ENCODE measurements at regions not wholly inside any gene's neighbourhood (a gene's known extent, or its start where the extent isn't known, plus 50 kb on each side); places are given as distances from the start of the nearest gene placed in this dataset.

DNA sequence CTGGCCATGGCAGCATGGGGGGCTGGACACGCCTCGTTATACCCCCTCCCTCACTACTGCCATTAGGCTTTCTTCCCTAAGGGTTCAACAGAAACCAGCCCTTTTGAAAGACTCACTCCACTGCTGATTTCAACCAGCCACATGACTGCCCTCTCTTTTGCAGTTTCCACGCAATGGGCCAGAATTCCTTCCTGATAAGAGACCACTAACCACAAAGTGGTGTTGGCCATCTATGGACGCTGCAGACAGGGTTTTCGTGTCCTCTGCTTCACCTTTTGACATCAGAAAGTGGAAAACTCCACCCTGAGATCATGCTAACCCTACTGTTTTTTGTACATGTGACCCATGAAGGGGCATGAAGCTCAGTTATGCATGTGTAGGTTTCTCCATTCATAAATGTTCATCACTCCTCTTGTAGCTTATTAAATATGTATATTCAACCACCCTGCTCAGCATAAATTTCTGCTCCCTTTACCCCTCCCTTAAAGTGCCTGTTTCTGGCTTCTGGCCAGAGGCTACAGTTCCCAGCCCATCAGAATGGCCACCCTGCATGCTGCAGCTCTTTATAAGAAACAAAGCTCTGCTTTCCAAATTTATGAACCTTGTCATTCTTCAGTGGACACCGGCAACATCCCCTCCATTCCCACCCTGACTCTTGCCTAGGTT lies 105.6 kb upstream of the KCNK12 start:
- DNase-seq (ENCODE audit: low read depth in 1 of 2, low spot score in 2 of 2): no peak
- no peaks in the 10 kb centered on the region; the same call in 1 of the 2 replicates for H3K9me3 ChIP-seq (replicated peaks)
- H3K27ac ChIP-seq: no peak overlapping the region
- no peaks in the 10 kb centered on the region for H3K27me3 ChIP-seq (replicated peaks)
- no peaks in the 10 kb centered on the region for H3K36me3 ChIP-seq
- no peaks in the 10 kb centered on the region for H3K4me1 ChIP-seq (replicated peaks)
- H3K4me3 ChIP-seq: no peak overlapping the region

DNA sequence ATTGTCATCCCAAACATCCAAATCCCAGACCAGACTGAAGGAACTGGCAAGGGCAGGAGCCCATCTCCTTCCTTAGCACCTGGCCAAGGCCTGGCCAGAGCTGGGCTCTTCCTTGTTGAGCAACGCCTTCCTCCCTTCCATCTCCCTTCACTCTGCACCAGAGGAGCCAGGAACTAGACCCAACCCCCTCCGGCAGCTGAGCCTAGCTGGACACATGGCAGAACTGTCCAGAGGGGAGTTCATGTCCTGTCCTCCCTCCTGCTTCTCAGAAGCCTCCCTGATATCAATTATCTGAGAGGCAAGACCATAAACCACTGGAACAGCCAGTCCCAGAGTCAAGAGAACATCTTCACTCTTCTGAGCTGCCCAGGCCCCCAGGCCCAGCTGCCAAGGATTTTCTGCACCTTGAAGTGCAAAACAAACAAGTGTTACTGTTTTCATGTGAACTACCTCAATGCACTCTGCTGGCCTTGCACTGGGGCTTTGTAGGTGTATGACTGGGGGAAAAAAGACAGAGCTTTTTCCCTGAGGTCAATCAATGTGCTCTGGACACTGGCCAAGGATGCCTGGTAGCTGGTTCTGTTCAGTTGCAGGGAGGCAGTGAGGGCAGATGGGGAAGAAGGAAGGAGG lies 104.5 kb upstream of the KCNK12 start:
- Histone ChIP-seq H3K4me3 (no peak overlapping the region), H3K4me1 (replicated peaks) (no peaks in the 10 kb centered on the region), H3K36me3 (no peaks in the 10 kb centered on the region), H3K27ac (no peak overlapping the region), H3K9me3 (replicated peaks) (no peaks in the 10 kb centered on the region; the same call in 1 of the 2 replicates), H3K27me3 (replicated peaks) (no peaks in the 10 kb centered on the region)
- no peak for DNase-seq (ENCODE audit: low read depth in 1 of 2, low spot score in 2 of 2)

DNA sequence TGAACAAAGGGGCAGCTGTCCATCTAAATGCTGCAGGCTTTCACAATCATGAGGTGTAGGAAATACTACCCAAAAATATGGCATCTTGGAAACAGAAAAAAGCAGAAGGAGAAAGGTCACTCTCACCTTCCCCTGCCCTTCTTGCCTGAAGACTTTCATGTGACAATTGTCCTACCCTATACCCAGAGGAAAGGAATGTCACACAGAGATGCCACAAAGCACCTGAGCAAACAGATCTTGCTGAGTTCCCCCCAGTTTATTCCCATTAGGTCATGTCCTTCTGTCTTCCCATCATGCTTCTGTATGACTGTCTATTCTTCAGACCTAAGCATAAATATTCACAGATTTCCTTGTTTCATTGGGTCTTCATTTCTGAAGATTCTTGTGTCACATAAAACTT lies 95.5 kb upstream of the KCNK12 start:
- Histone ChIP-seq H3K9me3 (replicated peaks) (no peaks in the 10 kb centered on the region), H3K27ac (no peak overlapping the region), H3K4me3 (no peak overlapping the region), H3K27me3 (replicated peaks) (0 out of 2 replicates have a peak, but pooled peaks cover 3% of the 10 kb centered on the region), H3K36me3 (no peaks in the 10 kb centered on the region), H3K4me1 (replicated peaks) (no peaks in the 10 kb centered on the region)
- DNase-seq (ENCODE audit: low read depth in 1 of 2, low spot score in 2 of 2): no peak

DNA sequence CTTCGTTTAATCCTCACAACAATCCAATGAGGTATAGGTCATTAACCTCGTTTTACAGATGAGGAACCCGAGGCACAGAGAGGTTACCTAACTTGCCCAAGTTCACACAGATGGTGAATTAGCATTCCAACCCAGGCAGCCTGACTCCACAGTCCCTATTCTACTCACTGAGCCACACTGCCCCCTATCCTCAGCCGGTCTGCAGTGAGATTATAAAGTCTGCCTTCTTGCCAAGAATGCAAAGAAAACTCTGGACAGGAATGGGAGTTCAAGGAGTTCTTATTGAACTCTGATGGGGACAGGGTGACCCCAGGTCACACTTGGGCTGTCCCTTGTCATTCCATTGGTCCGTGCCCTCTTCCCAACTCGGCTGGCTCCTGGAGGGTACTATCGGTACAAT lies 94.0 kb upstream of the KCNK12 start:
- no peak overlapping the region for H3K4me3 ChIP-seq
- H3K27ac ChIP-seq: no peak overlapping the region
- no peaks in the 10 kb centered on the region for H3K9me3 ChIP-seq (replicated peaks)
- no peak for DNase-seq (ENCODE audit: low read depth in 1 of 2, low spot score in 2 of 2)
- H3K36me3 ChIP-seq: no peaks in the 10 kb centered on the region
- no peaks in the 10 kb centered on the region for H3K4me1 ChIP-seq (replicated peaks)
- H3K27me3 ChIP-seq (replicated peaks): 0 out of 2 replicates have a peak, but pooled peaks cover 3% of the 10 kb centered on the region

DNA sequence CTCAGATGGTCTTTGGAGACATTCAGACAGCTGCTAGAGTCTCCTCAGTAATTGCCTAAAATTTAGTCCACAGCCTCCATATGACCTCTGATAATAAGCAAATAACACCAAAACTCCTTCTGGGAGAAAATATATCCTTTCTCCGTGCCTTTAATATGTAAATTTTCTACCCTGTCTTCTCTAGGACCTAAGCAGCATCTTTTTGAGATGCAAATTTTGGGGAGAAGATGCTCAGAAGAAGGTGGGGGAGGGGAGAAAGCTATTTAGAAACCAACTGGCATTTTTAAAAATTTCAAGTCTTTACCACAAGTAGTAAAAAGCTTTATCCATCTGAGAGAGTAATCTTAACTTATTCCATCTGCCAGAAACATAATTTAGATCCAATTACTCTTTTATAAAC lies 91.8 kb upstream of the KCNK12 start:
- H3K27me3 ChIP-seq (replicated peaks): 0 out of 2 replicates have a peak, but pooled peaks cover 3% of the 10 kb centered on the region
- H3K36me3 ChIP-seq: no peaks in the 10 kb centered on the region

DNA sequence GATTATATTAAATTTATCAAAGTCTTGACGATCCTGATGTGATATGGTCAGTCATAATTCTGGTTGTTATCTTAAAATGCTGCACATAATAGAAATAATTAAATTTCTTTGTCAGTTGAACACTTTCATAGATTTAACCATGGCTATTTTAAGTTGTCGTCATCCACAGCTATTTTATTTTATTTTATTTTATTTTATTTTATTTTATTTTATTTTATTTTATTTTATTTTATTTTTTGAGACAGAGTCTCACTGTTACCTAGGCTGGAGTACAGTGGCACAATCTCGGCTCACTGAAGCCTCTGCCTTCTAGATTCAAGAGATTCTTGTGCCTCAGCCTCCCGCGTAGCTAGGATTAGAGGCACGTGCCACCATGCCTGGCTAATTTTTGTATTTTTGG lies 90.5 kb upstream of the KCNK12 start:
- DNase-seq (ENCODE audit: low read depth in 1 of 2, low spot score in 2 of 2): no peak
- Histone ChIP-seq H3K4me3 (no peak overlapping the region), H3K4me1 (replicated peaks) (no peaks in the 10 kb centered on the region), H3K36me3 (no peaks in the 10 kb centered on the region), H3K27ac (no peak overlapping the region), H3K9me3 (replicated peaks) (no peaks in the 10 kb centered on the region), H3K27me3 (replicated peaks) (0 out of 2 replicates have a peak, but pooled peaks cover 3% of the 10 kb centered on the region)

More for the DNA sequence above, 91.8 kb upstream of the KCNK12 start:
- no peak overlapping the region for H3K27ac ChIP-seq
- H3K4me1 ChIP-seq (replicated peaks): no peaks in the 10 kb centered on the region
- H3K9me3 ChIP-seq (replicated peaks): no peaks in the 10 kb centered on the region
- no peak for DNase-seq (ENCODE audit: low read depth in 1 of 2, low spot score in 2 of 2)
- H3K4me3 ChIP-seq: no peak overlapping the region

DNA sequence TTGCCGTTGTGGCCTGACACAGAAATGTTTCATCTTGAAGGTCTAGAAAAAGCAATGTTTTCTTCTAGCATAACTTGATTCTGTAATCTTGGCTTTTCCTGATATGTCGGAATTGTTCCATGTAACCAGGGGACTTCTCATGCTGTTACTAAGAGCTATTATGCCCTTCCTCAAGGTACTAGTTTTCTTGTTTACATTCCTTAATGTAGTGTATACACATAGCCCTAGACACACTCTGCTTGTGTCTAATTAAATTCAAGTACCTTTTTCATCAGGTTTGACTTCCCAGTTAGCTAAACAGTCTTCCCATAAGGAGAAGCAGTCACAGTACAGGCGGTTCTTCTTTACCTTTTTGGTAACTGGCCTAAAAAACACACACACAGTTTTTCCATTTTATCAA lies 89.4 kb upstream of the KCNK12 start:
- no peak for DNase-seq (ENCODE audit: low read depth in 1 of 2, low spot score in 2 of 2)
- Histone ChIP-seq H3K4me3 (no peak overlapping the region), H3K9me3 (replicated peaks) (no peaks in the 10 kb centered on the region), H3K36me3 (no peaks in the 10 kb centered on the region), H3K27ac (no peak overlapping the region), H3K4me1 (replicated peaks) (no peaks in the 10 kb centered on the region), H3K27me3 (replicated peaks) (0 out of 2 replicates have a peak, but pooled peaks cover 3% of the 10 kb centered on the region)

DNA sequence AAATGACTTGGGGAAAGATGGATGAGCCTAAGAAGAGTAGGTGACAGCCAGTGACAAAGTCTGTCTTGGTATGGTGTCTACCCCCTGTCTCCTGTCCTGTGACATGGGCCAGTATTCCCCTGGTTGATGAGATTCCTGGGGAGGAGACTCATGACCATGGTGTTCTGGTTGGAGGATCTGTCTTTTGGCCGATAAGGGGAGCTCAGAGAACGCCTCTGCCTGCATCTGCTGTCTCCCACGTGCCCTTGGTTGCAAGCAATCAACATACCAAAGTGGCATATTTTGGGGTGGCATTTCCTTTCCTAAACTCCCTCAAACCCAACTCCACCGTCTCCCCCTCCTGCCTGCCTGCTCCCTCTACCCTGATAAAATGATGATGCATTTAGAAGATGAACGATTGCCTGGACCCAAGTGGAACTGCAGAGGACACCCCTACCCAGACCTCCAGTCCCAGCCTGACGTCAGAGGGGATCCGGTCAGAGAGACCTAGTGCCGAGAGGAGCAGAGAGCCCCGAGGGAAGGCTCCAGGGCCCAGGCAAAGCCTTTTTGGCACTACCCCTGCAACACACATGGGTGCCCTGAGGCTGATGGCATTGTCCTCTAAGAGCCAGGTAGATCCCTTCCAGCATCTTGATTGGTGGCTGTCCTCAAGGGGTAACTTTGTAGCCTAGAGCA lies 88.0 kb upstream of the KCNK12 start:
- Histone ChIP-seq H3K4me1 (replicated peaks) (no peaks in the 10 kb centered on the region), H3K4me3 (no peak overlapping the region)
- DNase-seq (ENCODE audit: low read depth in 1 of 2, low spot score in 2 of 2): no peak

DNA sequence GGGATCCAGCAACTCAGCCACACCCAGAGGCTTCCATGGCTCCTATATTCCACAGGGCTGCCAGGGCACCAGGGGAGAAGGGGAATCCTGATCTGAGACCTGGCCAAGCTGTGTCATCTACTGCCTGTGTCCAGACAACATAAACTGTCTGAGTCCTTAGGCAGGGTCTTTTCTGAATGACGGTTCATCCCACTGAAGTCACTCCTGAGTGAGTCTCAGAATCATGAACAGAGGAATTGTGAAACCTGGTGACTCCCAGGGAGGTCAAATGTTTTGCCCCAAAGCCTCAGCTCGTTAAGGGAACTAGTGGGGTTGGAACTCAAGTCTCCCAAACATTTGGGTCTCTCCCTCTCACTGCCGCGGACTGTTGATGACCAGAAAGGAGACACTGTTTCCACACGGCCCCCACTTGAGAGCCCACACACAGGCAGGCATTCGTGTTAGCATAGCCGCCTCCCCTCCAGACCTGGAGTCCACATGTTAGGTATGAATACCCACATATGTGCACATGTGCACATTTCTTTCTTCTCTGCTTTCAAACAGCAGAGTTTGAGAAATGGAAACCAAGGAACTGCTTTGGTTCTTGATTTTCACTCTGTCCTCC lies 87.2 kb upstream of the KCNK12 start:
- H3K4me1 ChIP-seq (replicated peaks): no peaks in the 10 kb centered on the region
- no peaks in the 10 kb centered on the region for H3K27me3 ChIP-seq (replicated peaks)
- H3K4me3 ChIP-seq: no peak overlapping the region
- H3K36me3 ChIP-seq: no peaks in the 10 kb centered on the region
- no peak overlapping the region for H3K27ac ChIP-seq
- no peak for DNase-seq (ENCODE audit: low read depth in 1 of 2, low spot score in 2 of 2)
- no peaks in the 10 kb centered on the region for H3K9me3 ChIP-seq (replicated peaks)

More for the DNA sequence above, 88.0 kb upstream of the KCNK12 start:
- H3K9me3 ChIP-seq (replicated peaks): no peaks in the 10 kb centered on the region
- H3K27ac ChIP-seq: no peak overlapping the region
- 0 out of 2 replicates have a peak, but pooled peaks cover 2% of the 10 kb centered on the region for H3K27me3 ChIP-seq (replicated peaks)
- no peaks in the 10 kb centered on the region for H3K36me3 ChIP-seq

DNA sequence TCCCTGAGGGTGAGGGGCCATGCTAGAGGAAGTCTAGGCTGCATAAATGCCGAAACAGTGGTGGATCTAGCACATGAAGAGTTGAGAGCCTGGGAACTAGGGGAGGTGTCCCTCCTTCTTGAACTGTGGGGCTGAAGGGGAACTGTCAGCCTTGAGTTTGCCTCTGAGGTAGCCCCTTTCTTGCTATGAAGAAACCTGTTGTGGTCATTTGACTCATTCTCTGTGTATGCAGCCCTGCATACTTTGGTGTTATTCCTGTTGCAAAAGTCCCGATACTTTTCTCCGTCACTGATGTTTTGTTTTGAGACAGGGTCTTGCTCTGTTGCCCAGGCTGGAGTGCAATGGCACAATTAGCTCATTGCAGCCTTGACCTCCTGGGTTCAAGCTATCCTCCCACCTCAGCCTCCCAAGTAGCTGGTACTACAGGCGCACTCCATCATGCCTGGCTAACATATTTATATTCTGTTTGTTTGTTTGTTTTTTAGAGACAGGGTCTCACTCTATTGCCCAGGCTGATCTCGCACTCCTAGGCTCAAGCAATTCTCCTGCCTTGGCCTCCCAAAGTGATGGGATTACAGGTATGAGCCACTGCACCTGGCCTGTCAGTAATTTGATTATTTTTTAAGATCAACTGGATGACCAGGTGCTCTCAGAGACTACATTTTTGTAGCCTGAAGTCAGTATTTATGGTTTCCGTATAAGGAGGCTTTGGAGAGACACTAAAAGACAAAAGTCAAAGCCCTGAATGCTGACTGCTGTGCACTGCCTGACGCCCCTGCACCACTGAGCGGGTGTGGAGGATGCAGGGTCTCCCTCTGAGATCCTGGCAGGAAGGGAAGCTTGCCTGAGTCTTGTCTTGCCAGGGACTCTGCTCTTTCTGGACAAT lies 86.2 kb upstream of the KCNK12 start:
- H3K9me3 ChIP-seq (replicated peaks): no peaks in the 10 kb centered on the region
- no peak overlapping the region for H3K27ac ChIP-seq
- H3K4me3 ChIP-seq: no peak overlapping the region
- H3K4me1 ChIP-seq (replicated peaks): no peaks in the 10 kb centered on the region
- no peaks in the 10 kb centered on the region for H3K36me3 ChIP-seq
- H3K27me3 ChIP-seq (replicated peaks): peaks cover 4% of the 10 kb centered on the region
- DNase-seq (ENCODE audit: low read depth in 1 of 2, low spot score in 2 of 2): no peak

DNA sequence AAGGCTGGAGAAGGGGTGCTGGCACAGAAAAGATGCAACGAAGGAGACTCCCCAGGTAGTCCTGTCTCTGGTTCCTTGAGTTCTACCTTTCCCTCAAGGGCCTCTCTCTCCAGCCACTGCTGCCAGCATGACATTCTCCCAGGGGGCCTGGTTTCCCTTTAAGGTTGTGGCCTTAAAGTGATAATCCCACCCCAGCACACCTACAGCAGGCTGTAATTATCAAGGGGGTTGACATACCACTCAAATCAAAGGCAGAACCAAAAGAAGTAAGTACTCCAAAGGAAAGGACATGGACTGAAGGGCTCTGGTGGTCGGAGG lies 84.7 kb upstream of the KCNK12 start:
- Histone ChIP-seq H3K36me3 (no peaks in the 10 kb centered on the region), H3K27me3 (replicated peaks) (peaks cover 18% of the 10 kb centered on the region)
- no peak for DNase-seq (ENCODE audit: low read depth in 1 of 2, low spot score in 2 of 2)

DNA sequence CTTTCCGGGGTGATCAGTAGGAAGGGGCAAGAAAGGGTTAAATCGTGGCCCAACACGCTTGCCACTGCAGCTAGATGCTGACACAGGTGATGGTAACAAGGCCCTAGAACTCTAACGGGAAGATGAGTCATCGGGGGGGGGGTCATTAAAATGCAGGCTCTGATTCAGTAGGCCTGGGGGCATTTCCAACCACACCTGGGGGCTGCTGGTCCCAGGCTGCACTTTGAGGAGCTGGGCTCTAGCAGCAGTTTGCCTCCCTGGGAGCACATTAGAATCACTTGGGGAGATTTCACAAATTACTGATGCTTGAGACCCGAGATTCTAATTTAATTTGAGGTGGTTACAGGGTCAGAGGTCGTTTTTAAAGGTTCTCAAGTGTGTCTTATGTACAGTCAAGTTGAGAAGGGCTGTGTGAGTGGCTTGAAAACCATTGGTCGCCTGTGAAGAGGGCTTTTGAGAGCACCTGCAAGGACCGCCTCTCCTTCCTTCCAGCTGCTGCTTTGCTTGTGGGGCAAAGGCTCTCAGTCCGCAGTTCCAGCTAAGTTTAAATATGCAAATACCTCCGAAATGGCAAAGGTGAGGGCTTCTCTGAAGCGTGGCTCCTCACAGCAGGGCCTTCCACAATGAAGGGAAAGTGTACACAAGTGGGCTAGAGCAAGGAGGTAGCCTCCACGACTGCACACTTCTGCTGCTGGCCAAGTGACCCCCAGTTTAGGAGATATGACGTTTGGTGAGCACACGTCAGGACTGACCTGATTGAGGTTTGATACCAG lies 84.2 kb upstream of the KCNK12 start:
- Histone ChIP-seq H3K4me3 (no peak overlapping the region), H3K9me3 (replicated peaks) (no peaks in the 10 kb centered on the region), H3K36me3 (no peaks in the 10 kb centered on the region), H3K27ac (no peak overlapping the region), H3K27me3 (replicated peaks) (peaks cover 18% of the 10 kb centered on the region), H3K4me1 (replicated peaks) (no peaks in the 10 kb centered on the region)
- DNase-seq (ENCODE audit: low read depth in 1 of 2, low spot score in 2 of 2): no peak

More for the DNA sequence above, 84.7 kb upstream of the KCNK12 start:
- Histone ChIP-seq H3K9me3 (replicated peaks) (no peaks in the 10 kb centered on the region), H3K27ac (no peak overlapping the region), H3K4me1 (replicated peaks) (no peaks in the 10 kb centered on the region), H3K4me3 (no peak overlapping the region)

All from SJSA1 (cell line).